CMK (cell line): ENCODE measurements at regions not wholly inside any gene's neighbourhood (a gene's known extent, or its start where the extent isn't known, plus 50 kb on each side); places are given as distances from the start of the nearest gene placed in this dataset.

ENCODE experiments used
- DNase-seq: peaks from one replicate; pipeline ENCODE4 v3.0.0-alpha.2; 2010; ENCODE audit warnings: low read depth

DNA sequence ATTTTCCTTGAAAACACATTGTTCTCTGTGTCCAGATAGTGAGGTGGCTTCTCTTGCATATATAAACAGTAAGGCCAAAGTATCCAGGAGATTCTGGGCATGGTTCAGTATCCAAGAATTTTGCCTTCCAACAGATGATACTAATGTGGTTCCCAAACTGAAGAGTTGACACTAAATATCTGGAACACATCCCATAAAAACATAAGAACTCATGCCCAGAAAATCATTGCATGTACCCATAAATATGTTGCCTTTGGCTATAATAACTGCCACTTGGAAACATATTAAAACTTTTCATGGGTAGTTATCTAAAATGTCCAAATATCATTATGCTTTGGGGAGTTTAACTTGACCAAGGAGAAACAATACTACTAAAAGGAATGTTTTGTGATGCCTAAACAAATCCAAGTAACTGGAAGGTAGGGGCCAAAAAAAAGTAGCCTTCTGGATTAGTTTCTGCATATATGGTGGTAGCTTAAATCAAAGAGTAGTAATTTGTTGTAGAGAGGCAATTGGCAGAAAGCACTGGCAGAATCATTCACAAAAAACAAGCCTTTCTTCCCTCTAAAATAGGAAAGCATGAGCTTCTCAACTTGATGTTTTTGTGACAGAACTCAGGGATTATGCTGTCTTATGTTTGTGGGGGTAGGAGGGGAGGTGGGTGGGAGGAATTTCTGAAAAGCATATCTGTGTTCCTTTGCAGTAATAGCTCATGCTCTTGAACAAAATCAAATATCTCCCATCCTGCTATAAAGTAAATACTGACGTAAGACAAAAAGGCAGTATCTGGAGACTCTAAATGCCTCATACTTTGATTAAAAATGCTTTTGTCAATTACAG, 753.9 kb downstream of the TUSC7 start:
- no peak for DNase-seq

DNA sequence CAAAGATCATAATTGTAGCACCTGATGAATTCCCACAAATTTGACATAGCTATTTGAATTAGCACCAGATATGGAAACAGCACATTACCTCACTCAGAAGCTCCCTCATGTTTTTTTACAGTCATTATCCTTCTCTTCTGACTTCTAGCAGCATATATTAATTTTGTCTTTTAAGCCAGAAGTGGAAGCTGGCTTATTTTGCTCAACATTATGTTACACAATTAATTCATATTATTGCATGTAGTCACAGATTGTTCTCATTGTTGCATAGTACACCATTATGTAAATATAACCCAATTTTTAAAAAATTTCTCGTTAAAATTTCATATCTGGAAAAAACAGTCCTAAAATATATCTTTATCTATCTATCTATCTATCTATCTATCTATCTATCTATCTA, 762.3 kb downstream of the TUSC7 start:
- no peak for DNase-seq

DNA sequence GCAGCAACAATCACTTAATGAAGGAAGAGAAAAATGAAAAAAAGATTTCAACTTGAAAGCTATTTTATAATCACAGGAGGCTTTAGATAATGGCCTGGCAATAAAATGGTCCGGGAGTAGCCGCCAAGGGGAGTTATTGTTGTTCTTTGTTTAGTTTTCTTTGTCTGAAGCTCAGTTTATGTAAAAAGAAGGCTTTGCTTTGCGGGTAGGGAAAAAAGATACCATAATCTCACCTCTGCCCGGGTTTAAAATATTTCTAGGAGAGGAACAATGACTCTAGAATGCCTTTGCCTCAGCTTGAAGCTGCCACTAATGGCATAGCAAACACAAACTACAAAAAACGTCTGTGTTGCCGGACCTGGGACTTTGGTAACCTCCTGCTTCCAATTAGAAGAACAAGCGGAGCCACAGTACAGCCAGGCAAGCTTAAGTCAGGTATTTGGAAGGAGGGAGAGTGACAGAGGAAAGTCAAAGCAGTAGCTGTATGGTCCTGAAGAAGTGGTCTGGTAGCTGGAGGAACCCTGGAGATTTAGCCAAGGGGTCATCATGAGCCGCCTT, 764.5 kb downstream of the TUSC7 start:
- DNase-seq, result no peak

DNA sequence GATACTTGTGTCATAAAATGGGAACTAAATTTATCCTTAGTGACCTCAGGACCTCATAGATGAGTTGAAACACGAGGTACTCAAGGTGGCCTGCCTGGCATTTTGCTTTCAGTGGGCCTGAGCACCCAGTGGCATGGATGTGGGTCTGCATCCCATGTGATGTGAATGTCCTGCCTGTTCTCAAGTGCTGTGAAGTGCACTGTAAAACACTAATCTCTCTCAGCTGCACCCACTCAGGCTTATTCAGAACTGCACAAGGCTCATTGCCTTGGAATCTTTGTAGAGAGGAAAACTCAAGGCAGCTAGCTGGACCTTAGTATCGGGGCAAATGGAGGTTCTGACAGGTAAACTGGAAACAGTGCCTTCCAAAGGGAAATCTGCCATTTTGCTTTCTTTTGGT, 767.0 kb downstream of the TUSC7 start:
- no peak for DNase-seq

DNA sequence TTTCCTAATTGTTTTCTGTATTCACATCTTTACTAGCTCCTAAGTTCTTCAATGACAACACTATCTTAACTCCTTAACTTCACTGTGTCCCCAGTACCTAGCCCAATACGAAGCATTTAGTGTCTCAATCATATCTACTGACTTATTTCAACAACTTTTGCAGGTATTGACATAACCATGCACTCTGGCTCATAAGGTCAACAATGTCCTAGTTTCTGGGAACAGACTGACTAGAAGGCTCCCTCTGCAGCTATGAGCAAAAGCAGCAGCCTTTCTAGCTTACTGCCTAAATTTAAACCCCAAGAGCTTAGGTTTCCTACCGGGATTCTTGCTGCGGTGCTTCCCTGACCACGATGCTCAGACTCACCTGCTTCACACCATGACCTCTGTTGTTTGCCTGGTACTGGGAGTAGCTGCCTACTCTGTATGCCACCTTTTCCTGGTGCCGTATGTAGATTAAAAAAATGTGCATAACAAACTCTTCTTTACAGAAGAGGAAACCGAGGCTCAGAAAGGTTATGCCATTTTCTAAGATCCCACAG, 767.7 kb downstream of the TUSC7 start:
- DNase-seq, result no peak

DNA sequence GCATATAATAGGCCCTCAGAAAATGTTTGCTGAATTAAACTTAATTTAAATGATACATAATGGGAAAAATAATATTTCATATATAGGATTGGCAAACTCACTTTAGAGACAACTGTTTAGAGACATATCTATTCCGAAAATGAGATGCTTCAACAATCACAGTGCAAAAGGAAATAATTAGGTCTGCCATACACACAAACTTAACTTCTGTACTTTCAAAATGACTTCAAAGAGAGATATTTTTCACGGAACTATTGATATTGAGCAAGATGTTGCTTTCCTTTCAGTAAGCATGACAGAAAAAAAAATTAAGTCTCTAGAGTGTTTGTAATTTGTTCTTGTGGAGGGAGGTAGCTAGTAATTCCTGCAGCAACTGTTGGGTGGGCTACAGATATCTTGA, 769.5 kb downstream of the TUSC7 start:
- no peak for DNase-seq

DNA sequence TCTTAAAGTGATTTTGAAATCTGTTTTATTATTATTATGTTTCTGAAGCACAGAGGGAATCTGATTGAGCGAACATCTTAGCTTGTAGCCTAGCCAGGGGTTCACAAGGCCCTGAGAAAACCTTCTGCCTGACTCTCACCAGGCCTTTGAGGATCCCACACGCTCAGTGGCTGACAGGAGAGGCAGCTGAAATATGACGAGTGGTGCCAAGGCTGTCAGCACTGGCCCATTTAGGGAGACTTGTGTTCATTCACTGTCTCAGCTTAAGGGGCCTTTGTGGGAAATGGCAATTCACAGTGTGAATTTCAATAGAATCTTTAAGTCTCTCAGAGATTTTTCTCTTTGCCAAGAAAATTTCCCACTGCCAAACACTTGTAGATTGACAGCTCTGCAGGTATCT, 770.9 kb downstream of the TUSC7 start:
- no peak for DNase-seq

DNA sequence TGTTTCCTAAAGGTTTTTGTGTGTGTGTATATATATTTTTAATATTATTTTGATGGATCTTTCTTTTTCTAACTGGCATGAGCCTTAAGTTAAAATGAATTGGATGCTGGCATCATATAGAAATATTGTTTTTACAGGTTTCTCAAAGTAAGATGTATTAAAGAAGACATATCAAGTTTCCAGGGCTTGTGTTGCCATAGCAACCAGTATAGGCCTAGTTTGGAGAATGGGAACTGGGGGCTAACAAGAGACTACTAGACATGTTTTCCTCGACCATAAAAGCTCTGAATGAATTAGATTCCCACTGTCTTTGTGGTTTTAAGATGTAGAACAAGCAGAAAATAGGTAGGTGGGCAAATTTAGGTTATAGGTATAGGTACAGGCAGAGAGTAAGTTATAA, 771.4 kb downstream of the TUSC7 start:
- DNase-seq, result no peak

DNA sequence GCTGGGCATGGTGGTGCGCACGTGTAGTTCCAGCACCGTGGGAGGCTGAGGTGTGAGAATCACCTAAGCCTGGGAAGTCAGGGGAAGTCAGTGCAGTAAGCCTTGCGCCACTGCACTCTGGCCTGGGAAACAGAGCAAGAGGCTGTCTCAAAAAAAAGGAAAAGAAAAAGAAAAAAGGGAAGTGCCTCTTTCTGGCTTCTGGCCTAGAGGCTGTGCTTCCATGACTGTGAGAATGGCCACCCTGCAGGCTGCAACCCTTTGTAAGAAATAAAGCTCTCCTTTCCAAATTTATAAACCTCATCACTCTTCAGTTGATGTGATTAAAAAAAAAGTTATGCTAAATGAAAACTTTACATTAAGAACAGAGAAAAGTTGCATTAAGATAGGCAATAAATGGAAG, 774.3 kb downstream of the TUSC7 start:
- DNase-seq, result no peak

DNA sequence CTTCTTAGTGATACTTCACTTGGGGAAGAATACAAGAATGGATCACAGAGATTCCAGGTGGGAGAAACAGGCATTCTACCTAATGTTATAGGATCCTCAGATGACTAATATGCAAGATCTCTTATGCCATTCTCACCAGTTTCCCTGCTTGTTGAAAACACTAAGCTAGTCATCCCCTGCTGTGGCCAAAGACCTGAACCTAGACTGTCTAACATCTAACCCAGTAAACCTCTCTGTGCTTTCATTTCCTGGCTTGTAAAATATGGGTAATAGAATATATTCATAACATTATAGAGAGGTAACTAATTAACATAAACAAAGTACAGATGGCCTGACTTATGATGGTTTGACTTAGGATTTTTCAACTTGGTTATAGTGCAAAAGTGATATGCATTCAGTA, 776.3 kb downstream of the TUSC7 start:
- no peak for DNase-seq

DNA sequence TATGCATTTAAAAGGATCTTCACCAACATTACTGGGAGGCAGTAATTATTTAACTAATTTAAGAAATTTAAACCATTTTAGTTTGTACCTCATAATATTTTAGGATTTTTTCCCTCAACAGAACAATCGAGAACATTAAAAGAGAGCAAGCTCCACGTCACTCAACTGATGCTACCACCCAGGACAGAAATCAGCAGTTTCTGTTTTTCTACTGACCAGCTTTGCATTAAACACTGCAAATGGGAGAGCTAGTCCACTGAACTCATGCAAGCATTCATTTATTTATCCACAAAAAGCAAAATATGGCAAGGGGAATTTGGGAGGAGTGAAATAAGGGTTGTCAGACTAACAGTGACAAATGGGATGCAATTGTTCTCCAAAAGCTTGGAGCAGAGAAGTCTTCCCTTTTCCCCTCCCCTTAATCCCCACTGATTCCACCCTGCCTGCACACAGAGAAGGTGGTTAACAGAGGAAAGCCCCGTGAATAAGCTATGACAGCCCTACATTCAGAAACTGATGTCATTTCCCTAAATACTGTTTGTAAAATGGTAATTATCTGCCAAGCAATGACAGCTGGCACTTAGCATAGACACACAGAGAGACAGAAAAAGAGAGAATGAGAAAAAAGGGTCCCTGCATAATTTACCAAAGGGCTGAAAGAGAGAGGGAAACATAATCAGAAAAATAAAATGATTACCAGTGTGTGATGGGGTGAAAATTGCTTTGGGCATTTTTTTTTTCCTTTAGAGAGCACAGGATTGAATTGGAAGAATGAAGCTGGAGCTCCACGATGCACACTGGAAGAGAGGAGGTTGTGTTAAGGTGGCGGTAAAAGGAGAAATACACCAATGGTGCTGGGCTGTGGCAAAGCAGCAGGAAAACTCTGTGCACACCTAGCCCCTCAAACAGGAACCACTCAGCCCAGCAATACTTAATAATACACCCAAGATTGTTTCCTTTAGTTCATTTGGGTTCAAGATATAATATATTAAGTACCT, 777.4 kb downstream of the TUSC7 start:
- no peak for DNase-seq

DNA sequence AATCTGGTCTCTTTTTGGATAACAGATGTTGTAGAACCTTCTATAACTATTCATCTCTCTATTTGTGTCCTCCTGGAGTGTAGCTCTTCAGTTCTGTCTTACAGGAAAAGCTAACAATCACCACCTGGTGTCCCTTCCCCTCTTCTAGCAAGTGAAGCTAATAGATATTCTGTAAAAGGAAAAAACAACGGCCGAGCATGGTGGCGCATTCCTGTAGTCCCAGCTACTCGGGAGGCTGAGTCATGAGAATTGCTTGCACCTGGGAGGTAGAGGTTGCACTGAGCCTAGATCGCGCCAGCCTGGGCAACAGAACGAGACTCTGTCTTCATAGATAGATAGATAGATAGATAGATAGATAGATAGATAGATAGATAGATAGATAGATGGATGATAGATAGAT, 779.4 kb downstream of the TUSC7 start:
- no peak for DNase-seq

DNA sequence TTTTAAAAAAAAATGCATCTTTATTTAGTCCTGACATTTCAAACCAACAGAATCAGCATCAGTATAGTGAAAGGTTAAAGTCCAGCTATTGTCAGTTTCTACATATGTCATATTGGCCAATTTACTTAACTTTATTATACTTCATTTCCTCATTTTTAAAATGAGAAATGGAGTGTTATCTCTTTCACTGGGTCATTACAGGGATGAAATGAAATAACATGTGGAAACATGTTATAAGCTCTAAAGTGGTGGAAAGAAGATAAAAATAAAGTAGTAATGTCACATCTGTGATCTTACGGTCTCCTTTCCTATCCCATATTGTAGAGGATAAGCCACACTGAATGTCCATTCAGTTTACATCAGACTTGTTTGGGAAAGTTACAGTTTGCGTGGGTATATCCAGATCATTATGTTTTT, 780.1 kb downstream of the TUSC7 start:
- DNase-seq, result no peak

DNA sequence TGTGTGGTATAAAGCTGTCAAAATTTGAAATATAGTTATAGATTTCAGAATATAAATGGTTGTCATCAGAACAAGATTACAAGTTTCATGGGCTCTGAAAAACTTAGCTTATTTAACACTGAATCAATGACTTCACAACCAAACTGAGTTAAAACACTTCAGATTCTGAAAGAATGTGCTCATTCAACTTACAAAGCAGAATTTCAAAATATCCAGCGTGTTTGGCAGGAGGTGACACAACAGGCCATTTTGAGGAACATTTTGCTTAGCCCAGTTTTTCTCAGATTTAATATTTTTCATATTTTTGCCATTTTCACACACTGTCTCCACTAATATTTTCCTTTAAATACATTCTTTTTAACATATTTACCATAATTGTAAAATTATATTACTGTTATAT, 781.1 kb downstream of the TUSC7 start:
- DNase-seq, result no peak

DNA sequence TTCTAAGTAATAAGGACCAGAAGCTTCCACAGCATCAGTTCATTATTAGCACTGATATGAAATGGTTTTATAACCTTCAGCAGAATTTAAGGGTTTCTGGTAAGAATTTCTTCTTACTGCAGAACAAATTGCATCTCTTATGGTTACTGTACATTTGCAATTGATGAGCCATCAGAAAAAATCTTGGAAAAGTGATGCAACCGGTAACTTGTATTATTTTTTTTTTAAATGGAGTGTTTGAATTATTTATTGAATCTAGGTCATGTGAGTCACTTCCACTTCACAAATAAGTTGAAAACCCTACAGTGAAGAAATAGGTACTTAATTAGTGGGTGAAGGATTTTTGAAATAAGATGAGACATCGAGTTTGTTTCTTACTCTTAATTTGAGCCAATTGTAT, 786.0 kb downstream of the TUSC7 start:
- DNase-seq, result no peak

DNA sequence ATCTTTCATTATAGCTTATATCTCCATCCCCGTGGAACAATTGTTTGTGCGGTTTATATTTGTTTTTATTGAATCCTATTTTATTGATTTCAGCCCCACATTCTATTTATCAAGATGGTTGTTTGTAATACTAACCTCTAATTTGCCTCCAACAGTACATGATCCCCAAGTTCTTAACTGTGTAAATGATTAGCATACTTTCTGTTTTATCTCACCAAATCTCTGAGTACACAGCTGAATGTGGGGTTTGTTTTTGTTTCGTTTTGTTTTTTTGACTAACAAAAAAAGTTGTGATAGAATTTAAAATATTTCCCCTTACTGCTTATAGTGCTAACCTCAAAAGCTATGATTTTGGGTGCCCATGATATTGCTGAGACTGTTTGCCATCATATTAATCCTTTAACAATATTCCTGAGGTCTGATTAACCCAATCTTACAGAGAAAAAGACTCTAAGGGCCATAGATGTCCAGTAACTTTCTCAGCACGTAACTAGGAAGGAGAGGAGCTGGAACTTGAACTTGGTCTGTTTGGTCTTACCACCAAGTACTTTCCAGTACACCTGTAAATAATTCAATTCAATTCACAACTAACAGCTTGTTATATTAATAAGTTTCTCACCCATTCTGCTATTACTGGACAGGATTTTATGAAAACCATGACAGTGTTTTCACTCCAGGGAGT, 789.8 kb downstream of the TUSC7 start:
- DNase-seq, result no peak

DNA sequence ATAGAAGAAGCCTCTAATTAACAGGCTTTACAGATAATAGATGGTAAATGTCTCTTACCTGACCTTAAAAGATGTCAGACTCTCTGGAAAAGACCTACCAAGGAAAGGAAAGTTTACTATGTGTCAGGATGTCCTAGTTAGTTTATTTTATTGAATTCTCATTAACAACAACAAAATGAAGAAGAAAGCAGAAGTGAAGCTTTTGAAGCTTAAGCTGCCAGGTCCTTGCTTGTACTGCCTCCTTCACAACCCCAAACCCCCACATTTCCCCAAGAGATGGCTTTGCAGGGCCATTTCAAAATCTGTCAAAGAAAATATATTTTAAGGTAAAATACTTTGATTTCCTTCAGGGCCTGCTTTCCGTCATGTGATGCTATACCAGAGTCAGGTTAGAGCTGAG, 798.4 kb downstream of the TUSC7 start:
- DNase-seq, result no peak

DNA sequence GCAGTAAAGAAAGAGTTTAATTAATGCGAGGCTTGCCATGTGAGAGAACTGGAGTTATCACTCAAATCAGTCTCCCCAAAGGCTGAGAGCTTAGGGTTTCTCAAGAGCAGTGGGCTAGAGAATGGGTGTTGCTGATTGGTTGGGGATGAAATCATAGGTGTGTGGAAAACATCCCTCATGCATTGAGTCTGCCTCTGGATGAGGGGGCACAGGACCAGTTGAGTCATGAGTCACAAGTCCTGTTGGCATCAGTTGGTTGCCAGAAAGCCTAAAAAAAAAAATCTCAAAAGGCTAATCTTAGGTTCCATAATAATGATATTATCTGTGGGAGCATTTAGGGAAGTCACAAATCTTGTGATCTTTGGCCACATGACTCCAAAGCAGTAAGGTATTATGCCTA, 800.3 kb downstream of the TUSC7 start:
- DNase-seq, result no peak

DNA sequence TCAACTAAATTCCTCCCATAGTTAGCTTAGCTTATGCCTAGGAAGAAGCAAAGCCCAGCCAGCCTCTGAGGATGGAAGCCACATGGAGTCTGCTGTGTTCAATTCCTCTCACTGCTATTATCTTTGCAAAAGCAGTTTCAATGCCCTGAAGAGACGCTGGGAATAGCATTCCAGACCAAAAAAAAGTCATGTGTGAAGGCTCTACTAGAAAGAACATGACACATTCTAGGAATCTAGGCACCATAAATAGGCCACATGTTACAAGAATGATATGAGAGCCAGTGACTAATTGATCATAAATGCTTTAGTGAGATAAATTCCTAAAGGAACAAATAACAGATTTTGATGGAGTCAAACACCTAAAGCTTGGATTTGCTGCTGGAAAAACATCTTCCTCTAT, 800.8 kb downstream of the TUSC7 start:
- no peak for DNase-seq

DNA sequence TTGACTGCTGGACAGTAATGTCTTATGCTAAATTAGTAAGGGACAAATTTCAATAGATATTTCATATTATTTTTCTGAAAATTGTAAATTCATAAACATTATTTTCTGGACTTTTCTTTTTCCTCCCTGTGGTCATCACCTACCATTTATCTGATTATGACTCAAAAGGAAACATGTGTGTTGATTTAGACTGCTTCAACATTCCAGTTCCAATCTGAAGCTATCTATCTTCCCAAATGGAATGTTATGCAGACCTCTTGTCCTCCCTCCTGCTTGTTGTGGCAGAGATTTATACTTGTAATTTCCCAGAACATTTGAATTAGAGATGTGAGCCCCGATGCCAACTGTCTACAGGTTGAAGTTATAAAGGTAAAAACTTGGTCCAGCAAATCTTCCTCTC, 803.4 kb downstream of the TUSC7 start:
- no peak for DNase-seq

DNA sequence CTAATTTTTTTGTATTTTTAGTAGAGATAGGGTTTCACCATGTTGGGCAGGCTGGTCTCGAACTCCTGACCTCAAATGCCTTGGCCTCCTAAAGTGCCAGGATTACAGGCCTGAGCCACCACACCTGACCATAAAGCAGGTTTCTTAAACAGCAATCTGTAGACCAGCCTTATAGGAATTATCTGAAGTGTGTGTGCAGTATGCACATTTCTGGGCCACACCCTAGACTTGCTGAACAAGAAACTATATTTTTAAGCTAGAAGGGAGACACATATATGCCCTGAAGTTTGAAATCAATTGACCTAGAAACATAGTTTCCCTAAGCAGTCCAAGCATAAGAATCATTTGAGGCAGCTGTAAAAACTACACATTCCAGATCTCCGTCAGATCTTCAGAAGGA, 805.7 kb downstream of the TUSC7 start:
- no peak for DNase-seq

DNA sequence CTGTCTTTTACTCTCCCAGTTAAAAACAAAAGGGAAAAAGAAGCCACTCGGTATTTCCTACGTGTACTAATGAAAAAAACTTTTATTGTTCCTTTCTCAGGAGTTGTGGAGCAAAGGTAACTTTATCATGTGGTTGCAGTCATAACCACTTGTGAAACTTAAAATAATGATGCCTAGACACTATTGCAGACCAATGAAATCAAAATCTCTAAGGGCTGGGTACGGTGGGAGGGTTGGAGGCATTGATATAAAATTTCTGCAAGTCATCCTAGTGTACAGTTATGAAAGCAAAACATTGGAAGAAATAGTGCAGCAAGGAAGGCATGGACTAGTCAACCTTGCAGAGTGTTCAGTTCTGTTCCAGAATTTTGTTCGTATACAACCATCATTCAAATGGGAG, 808.8 kb downstream of the TUSC7 start:
- DNase-seq, result no peak
